GM19324 (cell line): ENCODE measurements at regions not wholly inside any gene's neighbourhood (a gene's known extent, or its start where the extent isn't known, plus 50 kb on each side); places are given as distances from the start of the nearest gene placed in this dataset.

Source experiments
- ATAC-seq: cut with Tn5 transposase; IDR thresholded peaks from one replicate; pipeline ENCODE4 v1.9.1; 2021; ENCODE audit warnings: mild to moderate bottlenecking, moderate library complexity; ENCODE audit not compliant: unreplicated experiment, low FRiP score

GRCh38 chr13:73776151-73776785, 357.9 kb downstream of the KLF12 start:
- ATAC-seq = no peak

- ATAC-seq = no peak
These were observed 361.0 kb downstream of the KLF12 start for GRCh38 chr13:73773168-73773549.

- no peak for ATAC-seq
These were observed 361.6 kb downstream of the KLF12 start for GRCh38 chr13:73772449-73773167.

- ATAC-seq = no peak
These were observed 366.4 kb downstream of the KLF12 start for GRCh38 chr13:73767747-73768315.

GRCh38 chr13:73767191-73767741, 366.9 kb downstream of the KLF12 start:
- ATAC-seq = peak; percentile 35

GRCh38 chr13:73765651-73766384, 368.4 kb downstream of the KLF12 start:
- ATAC-seq = peak; percentile 66

- ATAC-seq = no peak
These were observed 374.8 kb downstream of the KLF12 start for GRCh38 chr13:73759434-73759833.

- no peak for ATAC-seq
These were observed 376.5 kb downstream of the KLF12 start for GRCh38 chr13:73757481-73758233.

GRCh38 chr13:73754727-73755292, 379.4 kb downstream of the KLF12 start:
- ATAC-seq = no peak

GRCh38 chr13:73754241-73754640, 380.0 kb downstream of the KLF12 start:
- ATAC-seq = no peak

GRCh38 chr13:73751290-73751689, 382.9 kb downstream of the KLF12 start:
- ATAC-seq = no peak

GRCh38 chr13:73748404-73748803, 385.8 kb downstream of the KLF12 start:
- ATAC-seq = no peak

- ATAC-seq = no peak
These were observed 389.0 kb downstream of the KLF12 start for GRCh38 chr13:73745190-73745589.

GRCh38 chr13:73742982-73743381, 391.2 kb downstream of the KLF12 start:
- no peak for ATAC-seq

GRCh38 chr13:73741742-73742141, 392.5 kb downstream of the KLF12 start:
- ATAC-seq = no peak

GRCh38 chr13:73741111-73741510, 393.1 kb downstream of the KLF12 start:
- ATAC-seq = no peak

- ATAC-seq = no peak
These were observed 393.5 kb downstream of the KLF12 start for GRCh38 chr13:73740666-73741065.

GRCh38 chr13:73739394-73739793, 394.8 kb downstream of the KLF12 start:
- ATAC-seq = no peak

- ATAC-seq = no peak
These were observed 395.6 kb downstream of the KLF12 start for GRCh38 chr13:73738626-73739025.

GRCh38 chr13:73737214-73737613, 397.0 kb downstream of the KLF12 start:
- ATAC-seq = no peak
